ENCODE measurements at regions not wholly inside any gene's neighbourhood (a gene's known extent, or its start where the extent isn't known, plus 50 kb on each side); places are given as distances from the start of the nearest gene placed in this dataset.

GRCh38 chr2:62296832-62297623 lies 101.1 kb downstream of the B3GNT2 start:
- no peak for DNase-seq

- DNase-seq: no peak
These were observed 100.3 kb downstream of the B3GNT2 start for GRCh38 chr2:62296034-62296831.

- no peak for DNase-seq
These were observed 97.8 kb downstream of the B3GNT2 start for GRCh38 chr2:62293490-62294271.

GRCh38 chr2:62293151-62293489 lies 97.2 kb downstream of the B3GNT2 start:
- no peak for DNase-seq

- DNase-seq: no peak
These were observed 96.3 kb downstream of the B3GNT2 start for GRCh38 chr2:62292190-62292589.

- no peak for DNase-seq
These were observed 95.7 kb downstream of the B3GNT2 start for GRCh38 chr2:62291517-62292137.

- no peak for DNase-seq
These were observed 95.1 kb downstream of the B3GNT2 start for GRCh38 chr2:62291052-62291451.

GRCh38 chr2:62287899-62288880 lies 92.3 kb downstream of the B3GNT2 start:
- peak; percentile 53 to 57 for DNase-seq

GRCh38 chr2:62287282-62287681 lies 91.4 kb downstream of the B3GNT2 start:
- DNase-seq: no peak

- no peak for DNase-seq
These were observed 90.3 kb downstream of the B3GNT2 start for GRCh38 chr2:62286089-62286785.

GRCh38 chr2:62284980-62285379 lies 89.1 kb downstream of the B3GNT2 start:
- no peak for DNase-seq

- DNase-seq: no peak
These were observed 88.6 kb downstream of the B3GNT2 start for GRCh38 chr2:62284471-62284870.

GRCh38 chr2:62283147-62283546 lies 87.2 kb downstream of the B3GNT2 start:
- no peak for DNase-seq

- DNase-seq: no peak
These were observed 85.7 kb downstream of the B3GNT2 start for GRCh38 chr2:62281663-62282062.

- DNase-seq: no peak
These were observed 81.8 kb downstream of the B3GNT2 start for GRCh38 chr2:62277688-62278087.

All from Kasumi-1 (cell line).